ENCODE measurements at regions not wholly inside any gene's neighbourhood (a gene's known extent, or its start where the extent isn't known, plus 50 kb on each side); places are given as distances from the start of the nearest gene placed in this dataset.

GRCh38 chr9:27683181-27683580 is 109.9 kb upstream of the C9orf72 start:
- no peak for ATAC-seq
- 0% methylated on average over 7 of the region's 7 CpGs for WGBS (ENCODE audit: insufficient coverage, low coverage, missing lambda C conversion rate)
- no peak overlapping the region for H3K4me3 ChIP-seq
- H3K9me3 ChIP-seq (replicated peaks; ENCODE audit: control insufficient read depth, insufficient read depth, low read depth, low read length), result no peaks in the 10 kb centered on the region
- no peaks in the 10 kb centered on the region for H4K20me1 ChIP-seq (replicated peaks; ENCODE audit: control insufficient read depth, insufficient read depth, low read length)
- DNase-seq (ENCODE audit: extremely low read depth in 1 of 4, low spot score in 3 of 4), result no peak
- no TSS peak for BruUV-seq (replicated peaks)
- intact Hi-C loops (cut with micrococcal nuclease), result no loop called here
- in situ Hi-C loops (cut with MboI), result no loop called here
- TF ChIP-seq MYC (IDR thresholded peaks at IDR 0.05; ENCODE audit: low read depth, low read length) (no peak), MYC (CRISPR knock-in tag; IDR thresholded peaks at IDR 0.05; ENCODE audit: borderline replicate concordance, low read depth) (no peak), SRSF9 (IDR thresholded peaks at IDR 0.05; ENCODE audit: borderline replicate concordance, low read depth, low read length) (no peak), HOMEZ (CRISPR knock-in tag; IDR thresholded peaks at IDR 0.05) (no peak), THRAP3 (IDR thresholded peaks at IDR 0.05; ENCODE audit: borderline replicate concordance) (no peak), ZNF589 (CRISPR knock-in tag; IDR thresholded peaks at IDR 0.05; ENCODE audit: low read depth) (no peak), RFX7 (CRISPR knock-in tag; IDR thresholded peaks at IDR 0.05) (no peak), SRF (CRISPR knock-in tag; IDR thresholded peaks at IDR 0.05) (no peak), ZC3H4 (CRISPR knock-in tag; IDR thresholded peaks at IDR 0.05; ENCODE audit: borderline replicate concordance) (no peak), ZNF77 (CRISPR knock-in tag; IDR thresholded peaks at IDR 0.05) (no peak), TEAD4 (IDR thresholded peaks at IDR 0.05; ENCODE audit: low read length) (no peak), TEAD4 (CRISPR knock-in tag; IDR thresholded peaks at IDR 0.05; ENCODE audit: borderline replicate concordance) (no peak), FOXP4 (CRISPR knock-in tag; IDR thresholded peaks at IDR 0.05; ENCODE audit: borderline replicate concordance) (no peak)
- no peak overlapping the region for H3K9ac ChIP-seq (ENCODE audit: insufficient read depth in 1 of 2, low read depth in 2 of 2, low read length in 2 of 2)
- no peaks in the 10 kb centered on the region for H3K4me1 ChIP-seq (replicated peaks in 1 of 2; ENCODE audit: control insufficient read depth in 2 of 2, insufficient read depth in 2 of 2, low read length in 2 of 2)
- POLR2A ChIA-PET, result no interaction called here
- no peak overlapping the region for H3K27ac ChIP-seq (ENCODE audit: extremely low read depth, low read depth, low read length)
- no peak overlapping the region for H3K4me2 ChIP-seq (ENCODE audit: insufficient read depth, low read length)
- H3K9me1 ChIP-seq (ENCODE audit: control insufficient read depth, insufficient read depth, low read length), result no peaks in the 10 kb centered on the region
- H3K27me3 ChIP-seq (ENCODE audit: control insufficient read depth in 2 of 2, insufficient read depth in 2 of 2, low read length in 2 of 2), result no peaks in the 10 kb centered on the region
- no peaks in the 10 kb centered on the region for H3K36me3 ChIP-seq (ENCODE audit: control insufficient read depth, insufficient read depth, low read length)
- FAIRE-seq, result no peak
- H2AFZ ChIP-seq (ENCODE audit: low read depth, low read length), result no peak overlapping the region
- CTCF ChIA-PET (ENCODE audit: low intra/inter-chr PET ratio), result no interaction called here
- H3K79me2 ChIP-seq (ENCODE audit: control insufficient read depth, insufficient read depth, low read length), result no peaks in the 10 kb centered on the region

Measured in K562 (cell line).